ENCODE measurements at regions not wholly inside any gene's neighbourhood (a gene's known extent, or its start where the extent isn't known, plus 50 kb on each side); places are given as distances from the start of the nearest gene placed in this dataset.

DNA sequence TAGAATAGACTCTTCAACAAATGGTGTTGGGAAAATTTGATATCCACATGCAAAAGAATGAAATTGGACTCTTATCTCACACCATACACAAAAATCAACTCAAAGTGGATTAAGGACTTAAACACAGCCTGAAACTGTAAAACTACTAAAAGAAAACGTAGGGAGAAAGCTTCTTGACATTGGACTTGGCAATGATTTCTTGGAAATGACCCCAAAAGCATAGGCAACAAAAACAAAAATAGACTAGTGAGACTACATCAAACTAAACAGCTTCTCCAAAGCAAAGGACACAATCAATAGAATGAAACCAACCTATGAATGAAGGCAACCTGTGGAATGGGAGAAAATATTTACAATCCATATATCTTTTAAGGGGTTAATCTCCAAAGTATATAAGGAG, 94.7 kb upstream of the INTU start:
- H3K9me3 ChIP-seq (ENCODE audit: control extremely low read depth in 1 of 5, control insufficient read depth in 4 of 5, insufficient read depth in 2 of 5, low read depth in 1 of 5, low read length in 4 of 5): no peaks in the 10 kb centered on the region
- no peaks in the 10 kb centered on the region for H3K4me1 ChIP-seq (ENCODE audit: control extremely low read depth in 1 of 4, control insufficient read depth in 4 of 4, insufficient read depth in 4 of 4, low read length in 3 of 4)
- H3K4me3 ChIP-seq (ENCODE audit: control insufficient read depth in 1 of 7, extremely low read depth in 1 of 7, insufficient read depth in 4 of 7, low read depth in 2 of 7, low read length in 6 of 7): no peak overlapping the region
- peaks cover 0 to 2% (median 0%) of the 10 kb centered on the region in 5 experiments for H3K27me3 ChIP-seq (replicated peaks in 2 of 5; ENCODE audit: control insufficient read depth in 4 of 5, insufficient read depth in 5 of 5, low read length in 4 of 5)
- H3K27ac ChIP-seq (ENCODE audit: insufficient read depth in 1 of 2, low read depth in 1 of 2, low read length in 2 of 2, poor library complexity in 1 of 2, severe bottlenecking in 2 of 2): no peak overlapping the region
- ChIA-PET POLR2A (no interaction called here), CTCF (no interaction called here)
- no CpG with 5 or more reads among the region's 1 CpG for WGBS (ENCODE audit: insufficient coverage)
- DNase-seq: no peak
- no peaks in the 10 kb centered on the region for H3K36me3 ChIP-seq (ENCODE audit: control insufficient read depth in 4 of 4, insufficient read depth in 4 of 4, low read length in 3 of 4)

DNA sequence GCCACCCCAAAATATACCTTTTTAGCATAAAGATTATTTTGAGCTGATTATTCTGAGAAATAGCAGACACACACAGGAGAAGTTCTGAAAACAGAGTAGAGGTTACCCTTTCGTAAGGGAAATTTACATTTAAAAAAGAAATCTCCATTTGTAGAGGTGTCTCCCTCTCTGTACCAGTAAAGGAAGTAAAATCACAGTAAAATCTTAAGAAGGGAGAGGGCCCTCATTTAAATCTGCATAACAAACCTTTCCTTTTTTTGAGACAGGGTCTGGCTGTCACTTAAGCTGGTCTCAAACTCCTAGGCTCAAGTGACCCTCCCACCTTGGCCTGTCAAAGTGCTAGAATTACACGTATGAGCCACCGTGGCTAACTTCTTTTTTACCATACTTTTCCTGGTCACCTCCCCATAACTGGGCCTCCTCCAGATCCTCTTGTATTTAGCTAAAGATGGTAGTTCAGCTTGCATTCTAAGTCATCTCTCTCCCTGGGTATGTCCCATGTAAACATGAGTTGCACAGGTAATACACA, 92.2 kb upstream of the INTU start:
- peaks cover 0 to 2% (median 0%) of the 10 kb centered on the region in 5 experiments for H3K27me3 ChIP-seq (replicated peaks in 2 of 5; ENCODE audit: control insufficient read depth in 4 of 5, insufficient read depth in 5 of 5, low read length in 4 of 5)
- 72% methylated on average over 3 of the region's 3 CpGs for WGBS (ENCODE audit: insufficient coverage)
- H3K4me3 ChIP-seq (ENCODE audit: control insufficient read depth in 1 of 7, extremely low read depth in 1 of 7, insufficient read depth in 4 of 7, low read depth in 2 of 7, low read length in 6 of 7): no peak overlapping the region
- no peaks in the 10 kb centered on the region for H3K36me3 ChIP-seq (ENCODE audit: control insufficient read depth in 4 of 4, insufficient read depth in 4 of 4, low read length in 3 of 4)
- POLR2A ChIA-PET: interaction anchor here (0.6 kb wide), 1 partner anchor 44 kb away, joined by 4 read pairs; no protein-coding TSS in a partner anchor
- CTCF ChIA-PET: interaction anchor here (1.2 kb wide), 1 partner anchor 9 kb away, joined by 3 read pairs; no protein-coding TSS in a partner anchor
- H3K27ac ChIP-seq (ENCODE audit: insufficient read depth in 1 of 2, low read depth in 1 of 2, low read length in 2 of 2, poor library complexity in 1 of 2, severe bottlenecking in 2 of 2): no peak overlapping the region
- H3K9me3 ChIP-seq (ENCODE audit: control extremely low read depth in 1 of 5, control insufficient read depth in 4 of 5, insufficient read depth in 2 of 5, low read depth in 1 of 5, low read length in 4 of 5): no peaks in the 10 kb centered on the region
- H3K4me1 ChIP-seq (ENCODE audit: control extremely low read depth in 1 of 4, control insufficient read depth in 4 of 4, insufficient read depth in 4 of 4, low read length in 3 of 4): no peaks in the 10 kb centered on the region
- no peak for DNase-seq

DNA sequence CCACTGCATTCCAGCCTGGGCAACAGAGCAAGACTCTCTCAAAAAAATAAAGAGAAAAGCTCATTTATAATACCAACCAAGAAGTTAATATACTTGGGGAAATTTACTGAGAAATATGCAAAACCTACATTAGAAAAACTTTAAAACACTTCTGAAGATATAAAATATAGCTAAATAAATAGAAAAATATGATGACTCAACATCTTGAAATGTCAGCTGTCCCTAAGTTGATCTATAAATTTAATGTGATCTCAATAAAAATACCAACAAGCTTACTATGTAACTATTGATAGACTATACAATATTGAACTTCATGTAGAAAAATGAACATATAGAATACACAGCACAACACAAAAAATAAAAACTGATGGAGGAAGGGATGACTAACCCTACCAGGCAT, 87.5 kb upstream of the INTU start:
- Histone ChIP-seq H3K27me3 (replicated peaks in 2 of 5; ENCODE audit: control insufficient read depth in 4 of 5, insufficient read depth in 5 of 5, low read length in 4 of 5) (no peaks in the 10 kb centered on the region), H3K4me1 (ENCODE audit: control extremely low read depth in 1 of 4, control insufficient read depth in 4 of 4, insufficient read depth in 4 of 4, low read length in 3 of 4) (no peaks in the 10 kb centered on the region), H3K27ac (ENCODE audit: insufficient read depth in 1 of 2, low read depth in 1 of 2, low read length in 2 of 2, poor library complexity in 1 of 2, severe bottlenecking in 2 of 2) (no peak overlapping the region), H3K4me3 (ENCODE audit: control insufficient read depth in 1 of 7, extremely low read depth in 1 of 7, insufficient read depth in 4 of 7, low read depth in 2 of 7, low read length in 6 of 7) (no peak overlapping the region), H3K9me3 (ENCODE audit: control extremely low read depth in 1 of 5, control insufficient read depth in 4 of 5, insufficient read depth in 2 of 5, low read depth in 1 of 5, low read length in 4 of 5) (no peaks in the 10 kb centered on the region), H3K36me3 (ENCODE audit: control insufficient read depth in 4 of 4, insufficient read depth in 4 of 4, low read length in 3 of 4) (no peaks in the 10 kb centered on the region)
- ChIA-PET POLR2A (no interaction called here), CTCF (interaction anchor here (1.1 kb wide), 1 partner anchor 14 kb away, joined by 3 read pairs; no protein-coding TSS in a partner anchor)
- no peak for DNase-seq

DNA sequence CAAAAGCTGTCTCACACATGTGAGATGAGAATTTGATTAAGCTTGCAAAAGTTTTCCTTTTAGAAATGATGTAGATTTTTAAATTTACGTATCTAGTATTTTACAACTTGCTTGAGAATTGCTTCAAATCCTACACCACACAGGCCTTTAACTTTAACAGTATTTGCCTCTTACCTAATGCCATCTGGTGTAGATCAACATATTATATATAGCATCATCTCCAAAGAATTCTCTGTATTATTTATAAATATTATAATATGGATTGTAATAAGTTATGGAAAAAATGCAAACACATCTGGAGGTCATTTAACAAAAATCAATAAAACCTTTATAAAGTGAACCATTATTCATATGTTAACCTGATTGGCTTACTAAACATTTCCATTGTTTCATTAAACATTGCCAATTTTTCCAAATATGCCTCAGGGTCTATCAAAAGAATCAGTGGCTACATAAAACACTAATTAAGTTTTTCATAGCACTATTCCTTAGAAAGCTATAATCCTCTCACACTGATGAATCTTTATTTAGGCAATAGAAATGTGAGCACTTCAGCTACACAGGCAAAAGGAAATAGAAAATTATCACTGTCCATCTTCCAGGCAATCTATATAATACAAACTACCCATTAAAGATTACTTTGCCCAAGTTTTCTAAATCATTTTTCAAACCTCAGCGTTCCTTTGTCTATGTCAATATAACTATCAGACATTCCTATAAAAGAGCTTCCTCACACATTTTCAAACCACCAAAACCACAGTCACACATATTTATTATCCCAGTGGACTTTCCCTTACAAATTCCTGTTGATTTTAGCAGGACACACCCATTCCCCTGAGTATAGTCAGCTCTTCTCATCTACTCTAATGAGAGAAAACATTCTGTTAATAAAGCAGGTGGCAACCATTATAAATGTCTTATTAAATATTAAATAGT, 83.5 kb upstream of the INTU start:
- WGBS (ENCODE audit: insufficient coverage): 100% methylated on average over 1 of the region's 2 CpGs
- H3K9me3 ChIP-seq (ENCODE audit: control extremely low read depth in 1 of 5, control insufficient read depth in 4 of 5, insufficient read depth in 2 of 5, low read depth in 1 of 5, low read length in 4 of 5): peaks cover 0 to 4% (median 0%) of the 10 kb centered on the region in 5 experiments
- no peak for DNase-seq
- no peak overlapping the region for H3K27ac ChIP-seq (ENCODE audit: insufficient read depth in 1 of 2, low read depth in 1 of 2, low read length in 2 of 2, poor library complexity in 1 of 2, severe bottlenecking in 2 of 2)
- ChIA-PET CTCF (interaction anchor here (1.3 kb wide), 1 partner anchor 9 kb away, joined by 3 read pairs; no protein-coding TSS in a partner anchor), POLR2A (no interaction called here)
- no peak overlapping the region for H3K4me3 ChIP-seq (ENCODE audit: control insufficient read depth in 1 of 7, extremely low read depth in 1 of 7, insufficient read depth in 4 of 7, low read depth in 2 of 7, low read length in 6 of 7)
- no peaks in the 10 kb centered on the region for H3K27me3 ChIP-seq (replicated peaks in 2 of 5; ENCODE audit: control insufficient read depth in 4 of 5, insufficient read depth in 5 of 5, low read length in 4 of 5)
- H3K4me1 ChIP-seq (ENCODE audit: control extremely low read depth in 1 of 4, control insufficient read depth in 4 of 4, insufficient read depth in 4 of 4, low read length in 3 of 4): no peaks in the 10 kb centered on the region
- no peaks in the 10 kb centered on the region for H3K36me3 ChIP-seq (ENCODE audit: control insufficient read depth in 4 of 4, insufficient read depth in 4 of 4, low read length in 3 of 4)

DNA sequence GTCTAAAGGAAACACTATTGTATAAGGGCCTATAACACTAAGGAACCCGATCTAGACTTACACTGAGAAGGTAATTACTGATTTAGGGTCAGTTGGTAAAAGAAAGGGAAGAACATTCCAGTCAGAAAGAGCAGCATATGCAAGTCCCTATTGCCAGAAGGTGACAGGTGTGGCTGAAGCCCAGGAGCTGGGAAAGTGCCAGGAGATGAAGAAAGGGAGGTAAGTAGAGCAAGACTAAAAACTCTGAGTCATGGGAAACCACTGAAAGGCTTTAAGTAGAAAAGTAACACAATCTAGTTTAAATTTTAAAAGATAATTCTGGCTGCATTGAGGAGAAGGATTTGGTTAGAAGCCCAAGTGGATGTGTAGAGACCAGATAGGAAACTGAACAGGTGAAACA, 77.7 kb upstream of the INTU start:
- Histone ChIP-seq H3K4me1 (ENCODE audit: control extremely low read depth in 1 of 4, control insufficient read depth in 4 of 4, insufficient read depth in 4 of 4, low read length in 3 of 4) (no peaks in the 10 kb centered on the region), H3K9me3 (ENCODE audit: control extremely low read depth in 1 of 5, control insufficient read depth in 4 of 5, insufficient read depth in 2 of 5, low read depth in 1 of 5, low read length in 4 of 5) (peaks cover 0 to 7% (median 0%) of the 10 kb centered on the region in 5 experiments), H3K4me3 (ENCODE audit: control insufficient read depth in 1 of 7, extremely low read depth in 1 of 7, insufficient read depth in 4 of 7, low read depth in 2 of 7, low read length in 6 of 7) (no peak overlapping the region), H3K27ac (ENCODE audit: insufficient read depth in 1 of 2, low read depth in 1 of 2, low read length in 2 of 2, poor library complexity in 1 of 2, severe bottlenecking in 2 of 2) (no peak overlapping the region), H3K27me3 (replicated peaks in 2 of 5; ENCODE audit: control insufficient read depth in 4 of 5, insufficient read depth in 5 of 5, low read length in 4 of 5) (no peaks in the 10 kb centered on the region), H3K36me3 (ENCODE audit: control insufficient read depth in 4 of 4, insufficient read depth in 4 of 4, low read length in 3 of 4) (no peaks in the 10 kb centered on the region)
- no peak for DNase-seq
- 100% methylated on average over 1 of the region's 1 CpG for WGBS (ENCODE audit: insufficient coverage)
- CTCF ChIA-PET: no interaction called here
- POLR2A ChIA-PET: no interaction called here

DNA sequence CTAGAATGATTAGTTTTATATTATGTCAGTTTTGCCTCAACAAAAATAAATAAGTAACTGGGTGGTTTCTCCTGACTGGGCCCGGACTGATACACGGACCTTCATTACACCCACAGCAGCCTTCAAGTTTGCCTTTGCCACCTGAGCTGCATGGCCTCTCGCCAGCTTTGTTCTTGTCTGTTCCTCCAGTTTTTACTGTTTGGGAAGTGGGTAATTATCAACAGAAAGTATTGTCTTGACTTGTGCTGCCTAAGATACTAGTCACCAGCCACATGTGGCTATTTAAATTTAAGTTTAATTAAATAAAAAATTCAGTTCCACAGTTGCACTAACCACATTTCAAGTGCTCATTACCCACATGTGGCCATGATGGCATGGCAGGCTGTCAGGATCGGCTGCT, 74.7 kb upstream of the INTU start:
- ChIA-PET POLR2A (no interaction called here), CTCF (no interaction called here)
- Histone ChIP-seq H3K4me3 (ENCODE audit: control insufficient read depth in 1 of 7, extremely low read depth in 1 of 7, insufficient read depth in 4 of 7, low read depth in 2 of 7, low read length in 6 of 7) (no peak overlapping the region), H3K9me3 (ENCODE audit: control extremely low read depth in 1 of 5, control insufficient read depth in 4 of 5, insufficient read depth in 2 of 5, low read depth in 1 of 5, low read length in 4 of 5) (peaks cover 0 to 3% (median 0%) of the 10 kb centered on the region in 5 experiments), H3K36me3 (ENCODE audit: control insufficient read depth in 4 of 4, insufficient read depth in 4 of 4, low read length in 3 of 4) (no peaks in the 10 kb centered on the region), H3K27me3 (replicated peaks in 2 of 5; ENCODE audit: control insufficient read depth in 4 of 5, insufficient read depth in 5 of 5, low read length in 4 of 5) (no peaks in the 10 kb centered on the region), H3K27ac (ENCODE audit: insufficient read depth in 1 of 2, low read depth in 1 of 2, low read length in 2 of 2, poor library complexity in 1 of 2, severe bottlenecking in 2 of 2) (no peak overlapping the region), H3K4me1 (ENCODE audit: control extremely low read depth in 1 of 4, control insufficient read depth in 4 of 4, insufficient read depth in 4 of 4, low read length in 3 of 4) (no peaks in the 10 kb centered on the region)
- 100% methylated on average over 3 of the region's 4 CpGs for whole genome bisulfite sequencing (ENCODE audit: insufficient coverage)
- no peak for DNase-seq
